Gastroesophageal sphincter (tissue), 4 donors: ENCODE measurements at regions not wholly inside any gene's neighbourhood (a gene's known extent, or its start where the extent isn't known, plus 50 kb on each side); places are given as distances from the start of the nearest gene placed in this dataset.

Source experiments
- ATAC-seq: fragments of 150-250 bp; one replicate; pipeline ENCODE4 v1.9.1; 2016; ENCODE audit warnings: mild to moderate bottlenecking, moderate library complexity
- H3K27ac ChIP-seq, 4 donors: fragments of 200-600 bp; sonication (generic) in 3 of 4; 1 replicate in 3 of 4; 2 replicates in 1 of 4; pipeline ENCODE4 v1.5.1; 2016 to 2019
- H3K27me3 ChIP-seq: fragments of 200-600 bp; sonication (generic); one replicate; pipeline ENCODE4 v1.5.1; 2019
- H3K36me3 ChIP-seq, 2 donors: fragments of 200-600 bp; sonication (generic); one replicate each; pipeline ENCODE4 v1.5.1; 2019; ENCODE audit warnings: control low read depth in 1 of 2
- H3K4me1 ChIP-seq, 3 donors: fragments of 200-600 bp; sonication (generic); 1 replicate in 2 of 3; 2 replicates in 1 of 3; pipeline ENCODE4 v1.5.1; 2016 to 2019; ENCODE audit warnings: control low read depth in 2 of 3
- H3K4me3 ChIP-seq, 2 donors: fragments of 200-600 bp; sonication (generic); one replicate each; pipeline ENCODE4 v1.5.1; 2019; ENCODE audit warnings: mild to moderate bottlenecking in 1 of 2, moderate library complexity in 1 of 2
- H3K9me3 ChIP-seq, 3 donors: fragments of 200-600 bp; sonication (generic); one replicate each; pipeline ENCODE4 v1.5.1; 2017 to 2019; ENCODE audit warnings: control low read depth in 2 of 3
- EP300 ChIP-seq: sonication (generic); formaldehyde crosslinking; IDR thresholded peaks from one replicate; pipeline ENCODE4 v1.6.1; 2017; ENCODE audit warnings: antibody characterized with exemption, mild to moderate bottlenecking
- POLR2A ChIP-seq, 2 donors: fragments of 450-650 bp; IDR thresholded peaks; one replicate each; pipeline ENCODE4 v1.6.1; 2017; ENCODE audit warnings: antibody characterized with exemption in 2 of 2, mild to moderate bottlenecking in 2 of 2, moderate library complexity in 1 of 2
- POLR2AphosphoS5 ChIP-seq: sonication (generic); formaldehyde crosslinking; IDR thresholded peaks from one replicate; pipeline ENCODE4 v1.6.1; 2017; ENCODE audit warnings: antibody characterized with exemption
- WGBS, 2 donors: methylation state at CpG; one replicate each; pipeline ENCODE4 v1.1.5; 2018; ENCODE audit warnings: low coverage in 1 of 2; 5-methylcytosine and 5-hydroxymethylcytosine counted together
- TF ChIP-seq, protein P1 (sequence below), 4 experiments: fragments of 200-600 bp in 2 of 4; fragments of 450-650 bp in 2 of 4; sonication (generic) in 1 of 4; IDR thresholded peaks; one replicate each; pipeline ENCODE4 v1.5.1; 2017 to 2019; ENCODE audit warnings: antibody characterized with exemption in 4 of 4, mild to moderate bottlenecking in 2 of 4, moderate library complexity in 2 of 4

GRCh38 chr5:74154526-74154925, 486.0 kb downstream of the ENC1 start:
- H3K36me3 ChIP-seq, result no peaks in the 10 kb centered on the region

GRCh38 chr5:74153255-74153790, 487.2 kb downstream of the ENC1 start:
- WGBS, 2 donors, result 29 to 38% methylated on average over 1 of the region's 1 CpG
- TF ChIP-seq EP300, result no peak
- TF ChIP-seq POLR2AphosphoS5, result no peak
- TF ChIP-seq POLR2A (IDR thresholded peaks at IDR 0.05), result no peak
- TF ChIP-seq, protein P1, sequence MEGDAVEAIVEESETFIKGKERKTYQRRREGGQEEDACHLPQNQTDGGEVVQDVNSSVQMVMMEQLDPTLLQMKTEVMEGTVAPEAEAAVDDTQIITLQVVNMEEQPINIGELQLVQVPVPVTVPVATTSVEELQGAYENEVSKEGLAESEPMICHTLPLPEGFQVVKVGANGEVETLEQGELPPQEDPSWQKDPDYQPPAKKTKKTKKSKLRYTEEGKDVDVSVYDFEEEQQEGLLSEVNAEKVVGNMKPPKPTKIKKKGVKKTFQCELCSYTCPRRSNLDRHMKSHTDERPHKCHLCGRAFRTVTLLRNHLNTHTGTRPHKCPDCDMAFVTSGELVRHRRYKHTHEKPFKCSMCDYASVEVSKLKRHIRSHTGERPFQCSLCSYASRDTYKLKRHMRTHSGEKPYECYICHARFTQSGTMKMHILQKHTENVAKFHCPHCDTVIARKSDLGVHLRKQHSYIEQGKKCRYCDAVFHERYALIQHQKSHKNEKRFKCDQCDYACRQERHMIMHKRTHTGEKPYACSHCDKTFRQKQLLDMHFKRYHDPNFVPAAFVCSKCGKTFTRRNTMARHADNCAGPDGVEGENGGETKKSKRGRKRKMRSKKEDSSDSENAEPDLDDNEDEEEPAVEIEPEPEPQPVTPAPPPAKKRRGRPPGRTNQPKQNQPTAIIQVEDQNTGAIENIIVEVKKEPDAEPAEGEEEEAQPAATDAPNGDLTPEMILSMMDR (IDR thresholded peaks at IDR 0.05), result no peak
- no peak overlapping the region for H3K27ac ChIP-seq

More at GRCh38 chr5:74154526-74154925, 486.0 kb downstream of the ENC1 start:
- peaks cover 0 to 27% (median 6%) of the 10 kb centered on the region in 3 donors for H3K4me1 ChIP-seq
- H3K27ac ChIP-seq, result no peak overlapping the region
- ATAC-seq, result no peak
- TF ChIP-seq, protein P1 (IDR thresholded peaks at IDR 0.05), result no peak
- TF ChIP-seq EP300 (no peak), POLR2A (IDR thresholded peaks at IDR 0.05) (no peak), POLR2AphosphoS5 (no peak)
- no peaks in the 10 kb centered on the region for H3K27me3 ChIP-seq
- no peaks in the 10 kb centered on the region for H3K9me3 ChIP-seq
- no peak overlapping the region for H3K4me3 ChIP-seq
- 74 to 100% methylated on average over 1 to 3 of the region's 3 CpGs for WGBS, 2 donors

DNA sequence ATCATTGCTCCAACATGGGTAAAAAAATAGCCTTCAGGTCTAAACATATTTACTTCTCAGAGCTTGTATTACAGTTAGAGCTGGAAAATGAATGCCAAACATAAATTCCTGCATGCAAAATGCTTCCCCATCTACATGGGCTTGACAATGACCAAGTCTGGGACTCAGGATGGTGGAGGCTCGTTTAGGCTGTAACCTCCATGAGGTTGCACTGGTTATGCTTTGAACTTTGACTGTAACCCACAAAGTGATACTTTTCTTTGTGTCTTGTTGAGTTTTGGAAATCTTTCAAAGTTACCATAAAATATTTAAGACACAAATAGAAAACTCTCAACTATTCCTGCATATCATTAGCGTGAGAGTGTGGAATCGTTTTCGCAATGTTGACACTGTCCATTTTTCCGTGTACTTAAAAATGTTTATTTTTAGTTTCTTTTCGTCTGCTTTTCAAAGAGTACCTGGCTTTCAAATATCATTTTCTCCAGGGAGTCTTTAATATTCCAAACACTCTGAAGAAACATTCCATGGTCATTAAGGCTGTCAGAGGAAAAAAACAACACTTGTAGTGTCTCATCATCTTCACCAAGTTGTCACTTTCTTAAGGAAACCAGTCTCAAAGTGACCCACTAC, 487.8 kb downstream of the ENC1 start:
- ATAC-seq, result no peak
- Histone ChIP-seq H3K36me3 (no peaks in the 10 kb centered on the region), H3K9me3 (no peaks in the 10 kb centered on the region), H3K4me3 (no peak overlapping the region), H3K27ac (peak overlapping the region in 2 of 4 donors; percentile 6 to 46), H3K27me3 (no peaks in the 10 kb centered on the region), H3K4me1 (peaks cover 2 to 42% (median 10%) of the 10 kb centered on the region in 3 donors)
- 29 to 45% methylated on average over 6 of the region's 6 CpGs for WGBS, 2 donors
- TF ChIP-seq POLR2A (IDR thresholded peaks at IDR 0.05), result no peak
- TF ChIP-seq, protein P1 (IDR thresholded peaks at IDR 0.05), result no peak
- no peak for TF ChIP-seq POLR2AphosphoS5
- no peak for TF ChIP-seq EP300

More at GRCh38 chr5:74153255-74153790, 487.2 kb downstream of the ENC1 start:
- H3K9me3 ChIP-seq, result no peaks in the 10 kb centered on the region
- H3K36me3 ChIP-seq, result no peaks in the 10 kb centered on the region
- no peaks in the 10 kb centered on the region for H3K27me3 ChIP-seq
- no peak for ATAC-seq
- peaks cover 2 to 39% (median 10%) of the 10 kb centered on the region in 3 donors for H3K4me1 ChIP-seq
- H3K4me3 ChIP-seq, result no peak overlapping the region

DNA sequence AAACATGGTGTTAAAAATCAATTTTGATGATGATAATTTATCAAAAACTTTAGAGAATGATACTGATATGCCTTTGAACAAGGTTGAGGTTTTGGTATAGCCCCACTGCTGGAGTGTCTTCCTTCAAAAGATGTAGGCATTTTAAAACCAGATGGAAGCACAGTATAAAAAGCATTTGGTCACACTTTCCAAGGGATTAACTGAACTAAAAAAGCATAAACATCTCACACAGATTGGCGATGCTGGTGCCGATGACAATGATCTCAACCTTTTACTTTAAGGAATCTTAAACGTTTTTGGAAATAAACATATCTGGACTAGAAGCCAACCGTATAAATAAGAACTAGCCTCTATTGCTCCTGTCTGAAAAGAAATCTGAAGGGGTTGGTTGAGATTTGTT, 488.4 kb downstream of the ENC1 start:
- peak overlapping the region in 2 of 4 donors; percentile 6 to 46 for H3K27ac ChIP-seq
- H3K4me1 ChIP-seq, result peaks cover 2 to 42% (median 10%) of the 10 kb centered on the region in 3 donors
- H3K9me3 ChIP-seq, result no peaks in the 10 kb centered on the region
- TF ChIP-seq POLR2AphosphoS5 (peak; percentile 68), POLR2A (IDR thresholded peaks at IDR 0.05) (no peak), EP300 (no peak)
- TF ChIP-seq, protein P1 (IDR thresholded peaks at IDR 0.05), result no peak
- WGBS, 2 donors, result 19 to 33% methylated on average over 4 of the region's 4 CpGs
- ATAC-seq, result no peak
- H3K27me3 ChIP-seq, result no peaks in the 10 kb centered on the region
- no peak overlapping the region for H3K4me3 ChIP-seq
- H3K36me3 ChIP-seq, result no peaks in the 10 kb centered on the region

DNA sequence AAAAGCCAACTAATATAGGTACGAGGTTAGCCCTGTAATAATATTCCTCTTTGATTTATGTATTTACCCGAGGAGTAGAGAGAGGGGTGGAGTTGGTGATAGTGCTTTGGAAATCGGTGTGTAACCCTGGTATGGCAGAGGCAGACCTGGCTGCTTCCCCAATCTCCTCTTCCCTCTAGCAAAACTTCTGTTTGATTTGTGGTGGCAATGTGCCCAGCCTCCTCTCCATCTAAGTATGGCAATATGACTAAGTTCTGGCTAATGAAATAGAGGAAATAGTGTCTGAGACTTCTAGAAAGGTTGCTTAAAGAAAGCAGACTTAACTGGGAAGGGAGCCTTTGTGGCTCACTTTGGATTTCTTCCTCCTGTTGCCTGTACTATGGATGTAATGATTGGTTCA, 491.1 kb downstream of the ENC1 start:
- Histone ChIP-seq H3K9me3 (no peaks in the 10 kb centered on the region), H3K36me3 (no peaks in the 10 kb centered on the region), H3K27ac (peak overlapping the region in 2 of 4 donors; percentile 20 to 45), H3K4me1 (peaks cover 2 to 42% (median 10%) of the 10 kb centered on the region in 3 donors), H3K4me3 (no peak overlapping the region), H3K27me3 (no peaks in the 10 kb centered on the region)
- TF ChIP-seq EP300 (no peak), POLR2AphosphoS5 (peak; percentile 67)
- TF ChIP-seq, protein P1 (IDR thresholded peaks at IDR 0.05), result no peak
- 35 to 38% methylated on average over 3 of the region's 3 CpGs for WGBS, 2 donors
- ATAC-seq, result no peak
